Gastroesophageal sphincter (tissue), 3 donors: ENCODE measurements at regions not wholly inside any gene's neighbourhood (a gene's known extent, or its start where the extent isn't known, plus 50 kb on each side); places are given as distances from the start of the nearest gene placed in this dataset.

Experiments used
- CTCF ChIP-seq, 4 experiments: fragments of 200-600 bp in 2 of 4; fragments of 450-650 bp in 2 of 4; sonication (generic) in 1 of 4; IDR thresholded peaks; one replicate each; pipeline ENCODE4 v1.5.1; 2017 to 2019; ENCODE audit warnings: antibody characterized with exemption in 4 of 4, mild to moderate bottlenecking in 2 of 4, moderate library complexity in 2 of 4
- POLR2A ChIP-seq, 2 donors: fragments of 450-650 bp; IDR thresholded peaks; one replicate each; pipeline ENCODE4 v1.6.1; 2017; ENCODE audit warnings: antibody characterized with exemption in 2 of 2, mild to moderate bottlenecking in 2 of 2, moderate library complexity in 1 of 2

GRCh38 chr9:34876096-34876495 lies 82.0 kb upstream of the PHF24 start:
- no peak for TF ChIP-seq POLR2A (IDR thresholded peaks at IDR 0.05)
- TF ChIP-seq CTCF (IDR thresholded peaks at IDR 0.05): no peak
